HG02759 (cell line): ENCODE measurements at regions not wholly inside any gene's neighbourhood (a gene's known extent, or its start where the extent isn't known, plus 50 kb on each side); places are given as distances from the start of the nearest gene placed in this dataset.
"Not testable (repeated sequence)": the region's sequence is repeated elsewhere in the genome, so short reads cannot be mapped to it uniquely, and the experiment has no call there.

ENCODE experiments used
- ATAC-seq: cut with Tn5 transposase; IDR thresholded peaks from one replicate; pipeline ENCODE4 v1.9.1; 2021; ENCODE audit warnings: mild to moderate bottlenecking, moderate library complexity; ENCODE audit not compliant: unreplicated experiment

GRCh38 chr6:76790881-76791280 lies 672.4 kb downstream of the HTR1B start:
- ATAC-seq = no peak

GRCh38 chr6:76790045-76790796 lies 673.1 kb downstream of the HTR1B start:
- ATAC-seq = no peak

- ATAC-seq = no peak
These were observed 673.7 kb downstream of the HTR1B start for GRCh38 chr6:76789580-76789979.

DNA sequence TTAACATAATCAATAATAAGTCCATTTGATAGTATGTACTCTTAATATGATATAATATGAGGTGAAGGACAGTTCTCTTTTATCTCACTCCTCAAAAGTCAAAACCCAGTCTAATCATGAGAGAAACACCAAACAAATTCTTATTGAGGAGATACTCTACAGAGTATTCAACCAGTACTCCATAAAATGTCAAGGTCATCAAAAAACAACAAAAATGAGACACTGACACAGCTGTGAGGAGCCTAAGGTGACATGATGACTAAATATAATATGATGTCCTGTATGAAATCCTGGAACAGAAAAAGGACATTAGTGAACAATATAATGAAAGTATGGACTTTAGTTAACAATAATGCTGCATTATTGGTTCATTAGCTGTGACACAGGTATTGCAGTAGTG lies 675.1 kb downstream of the HTR1B start:
- no peak for ATAC-seq

DNA sequence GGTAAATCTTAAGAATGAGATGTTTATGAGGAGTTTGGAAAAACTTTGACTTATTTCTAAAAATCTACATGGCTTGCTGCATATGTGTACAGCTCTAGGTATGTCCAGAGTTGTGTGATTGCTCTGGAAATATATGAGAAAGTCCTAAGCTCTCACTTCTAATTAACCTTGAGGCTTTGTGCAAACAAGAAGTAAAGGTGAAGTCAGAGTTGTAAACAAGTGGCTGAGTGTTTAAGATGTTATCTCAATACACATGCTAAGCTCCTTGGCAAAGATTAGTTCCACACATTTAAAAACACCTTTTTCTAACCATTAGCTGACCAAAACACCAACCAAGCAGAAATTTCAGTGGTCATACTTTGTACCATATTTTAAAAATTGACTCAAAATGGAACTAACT lies 684.2 kb downstream of the HTR1B start:
- ATAC-seq = no peak

DNA sequence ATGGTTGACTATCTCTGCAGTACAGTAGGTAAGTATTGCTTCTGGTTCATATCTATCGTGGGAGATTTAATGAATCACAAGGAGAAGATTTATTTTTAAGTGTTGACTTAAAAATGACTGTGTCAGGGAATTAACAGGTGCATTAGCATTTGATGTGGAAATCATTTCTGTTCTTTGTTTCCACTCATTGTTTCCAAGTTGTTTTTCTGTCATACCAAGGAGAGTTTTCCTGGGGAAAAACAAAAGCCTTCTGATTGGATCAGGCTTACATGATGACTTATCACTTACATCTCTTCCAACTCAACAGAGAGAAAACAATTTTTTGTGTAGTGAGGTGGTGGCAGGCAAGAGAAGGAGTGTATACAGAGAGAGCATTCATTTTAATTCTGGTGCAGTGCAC lies 686.4 kb downstream of the HTR1B start:
- ATAC-seq = no peak

- no peak for ATAC-seq
These were observed 688.4 kb downstream of the HTR1B start for GRCh38 chr6:76774781-76775384.

DNA sequence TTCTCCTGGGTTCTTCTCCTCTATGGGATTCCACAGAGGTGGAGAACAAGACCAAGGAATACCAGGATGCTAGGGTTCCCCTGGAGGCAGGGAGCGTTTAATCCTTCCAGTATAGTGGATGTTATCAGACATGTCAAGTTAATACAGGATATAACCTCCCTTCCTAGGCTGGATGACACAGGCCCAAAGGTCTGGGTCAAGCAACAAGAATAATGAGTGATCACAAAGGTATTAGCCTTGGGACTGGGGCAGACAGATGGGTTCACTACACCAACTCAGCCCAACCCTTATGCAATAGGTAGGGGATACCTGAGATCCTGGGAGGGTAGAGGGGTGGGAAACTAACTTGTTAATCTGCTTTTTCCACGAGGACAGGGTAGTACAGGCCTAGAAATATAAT lies 690.3 kb downstream of the HTR1B start:
- ATAC-seq = no peak

DNA sequence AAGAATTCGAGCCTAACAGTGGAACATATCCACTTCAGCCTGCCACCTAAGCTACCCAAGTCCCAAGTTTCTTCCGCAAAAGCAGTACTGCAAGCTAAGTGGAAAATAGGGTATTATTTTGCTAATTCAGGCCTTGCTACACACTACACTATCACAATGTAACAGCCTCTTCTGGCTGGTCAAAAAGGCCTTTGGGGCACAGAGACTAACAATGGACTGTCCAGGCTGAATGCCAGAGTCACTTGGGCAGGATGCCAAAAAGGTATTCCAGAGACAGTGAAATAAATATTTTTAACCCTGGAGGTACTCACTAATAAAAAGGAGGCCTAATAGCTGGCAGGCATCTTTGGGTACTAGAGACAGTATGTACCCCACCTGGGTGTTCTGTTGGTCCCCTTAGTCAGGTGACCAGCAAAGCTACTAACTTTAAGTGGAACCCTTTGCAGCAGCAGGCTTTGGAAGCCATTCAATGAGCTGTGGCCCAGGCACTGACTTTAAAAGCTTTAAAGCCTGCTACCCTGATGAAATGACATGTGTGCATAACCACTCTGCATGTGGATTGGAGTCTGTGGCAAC lies 692.1 kb downstream of the HTR1B start:
- no peak for ATAC-seq

DNA sequence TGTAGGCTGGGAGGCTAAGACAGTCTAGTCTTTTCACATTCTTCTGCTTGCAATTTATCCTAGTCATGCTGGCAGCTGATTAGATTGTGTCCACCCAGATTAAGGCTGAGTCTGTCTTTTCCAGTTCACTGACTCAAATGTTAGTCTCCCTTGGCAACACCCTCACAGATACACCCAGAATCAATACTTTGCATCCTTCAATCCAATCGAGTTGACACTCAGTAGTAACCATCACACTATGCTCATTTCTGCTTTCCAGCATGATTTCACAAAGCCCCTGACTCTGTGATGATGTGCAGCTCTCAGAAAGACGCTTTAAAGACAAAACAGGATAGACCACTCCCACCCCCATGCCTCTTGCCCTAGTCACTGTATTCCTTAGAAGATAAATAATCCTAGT lies 693.0 kb downstream of the HTR1B start:
- no peak for ATAC-seq

GRCh38 chr6:76768556-76768955 lies 694.7 kb downstream of the HTR1B start:
- ATAC-seq = no peak

DNA sequence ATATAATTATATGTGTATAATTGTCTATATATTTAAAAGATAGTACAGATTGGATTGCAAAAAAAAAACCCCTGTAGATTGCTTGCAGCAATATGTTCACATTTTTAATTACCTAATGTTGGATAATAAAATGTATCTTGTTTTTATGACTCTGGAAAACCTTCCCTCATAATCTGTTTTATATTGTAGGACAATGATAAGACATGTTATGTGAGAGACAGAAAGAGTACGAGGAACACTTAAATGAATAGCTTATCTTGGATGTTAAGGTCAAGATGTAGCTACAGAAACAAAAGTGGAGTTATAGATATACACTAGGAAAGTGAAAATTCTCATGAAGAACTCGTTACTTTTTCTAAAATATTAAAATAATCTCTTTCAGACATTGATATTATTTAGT lies 691.6 kb upstream of the IMPG1 start:
- no peak for ATAC-seq

GRCh38 chr6:76752841-76753240 lies 680.4 kb upstream of the IMPG1 start:
- no peak for ATAC-seq

DNA sequence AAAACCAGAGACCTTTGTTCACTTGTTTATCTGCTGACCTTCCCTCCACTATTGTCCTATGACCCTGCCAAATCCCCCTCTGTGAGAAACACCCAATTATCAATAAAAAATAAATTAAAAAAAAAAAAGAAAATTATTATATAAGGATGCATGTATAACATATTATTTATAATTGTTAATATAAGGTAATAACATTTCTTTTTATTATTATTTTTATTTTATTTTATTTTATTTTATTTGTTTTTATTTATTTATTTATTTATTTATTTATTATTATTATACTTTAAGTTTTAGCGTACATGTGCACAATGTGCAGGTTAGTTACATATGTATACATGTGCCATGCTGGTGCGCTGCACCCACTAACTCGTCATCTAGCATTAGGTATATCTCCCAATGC lies 672.9 kb upstream of the IMPG1 start:
- ATAC-seq = not testable (repeated sequence)

DNA sequence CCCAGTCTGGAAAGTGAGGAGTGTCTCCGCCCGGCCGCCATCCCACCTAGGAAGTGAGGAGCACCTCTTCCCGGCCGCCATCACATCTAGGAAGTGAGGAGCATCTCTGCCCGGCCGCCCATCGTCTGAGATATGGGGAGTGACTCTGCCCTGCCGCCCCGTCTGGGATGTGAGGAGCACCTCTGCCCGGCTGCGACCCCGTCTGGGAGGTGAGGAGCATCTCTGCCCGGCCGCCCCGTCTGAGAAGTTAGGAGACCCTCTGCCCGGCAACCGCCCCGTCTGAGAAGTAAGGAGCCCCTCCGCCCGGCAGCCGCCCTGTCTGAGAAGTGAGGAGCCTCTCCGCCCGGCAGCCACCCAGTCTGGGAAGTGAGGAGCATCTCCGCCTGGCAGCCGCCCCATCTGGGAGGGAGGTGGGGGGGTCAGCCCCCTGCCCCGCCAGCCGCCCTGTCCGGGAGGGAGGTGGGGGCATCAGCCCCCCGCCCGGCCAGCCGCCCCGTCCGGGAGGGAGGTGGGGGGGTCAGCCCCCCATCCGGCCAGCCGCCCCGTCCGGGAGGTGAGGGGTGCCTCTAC lies 671.8 kb upstream of the IMPG1 start:
- ATAC-seq = not testable (repeated sequence)

DNA sequence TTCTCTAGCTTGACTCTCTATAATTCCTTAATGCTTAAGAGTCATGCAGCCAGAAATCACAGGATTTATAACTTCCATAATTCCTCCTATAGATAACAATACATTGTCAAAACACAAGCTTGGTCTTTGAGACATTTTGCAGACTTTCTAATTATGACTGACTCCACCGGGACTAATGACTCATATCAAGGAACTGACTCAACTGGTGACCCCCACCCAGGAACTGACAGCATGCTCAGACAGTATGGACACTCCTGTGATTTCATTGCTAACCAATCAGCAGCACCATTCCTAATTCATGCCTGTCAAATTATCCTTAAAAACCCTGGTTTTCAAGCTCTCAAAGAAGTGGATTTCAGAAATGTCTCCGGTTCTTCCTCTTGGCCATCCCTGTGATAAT lies 670.5 kb upstream of the IMPG1 start:
- ATAC-seq = no peak

DNA sequence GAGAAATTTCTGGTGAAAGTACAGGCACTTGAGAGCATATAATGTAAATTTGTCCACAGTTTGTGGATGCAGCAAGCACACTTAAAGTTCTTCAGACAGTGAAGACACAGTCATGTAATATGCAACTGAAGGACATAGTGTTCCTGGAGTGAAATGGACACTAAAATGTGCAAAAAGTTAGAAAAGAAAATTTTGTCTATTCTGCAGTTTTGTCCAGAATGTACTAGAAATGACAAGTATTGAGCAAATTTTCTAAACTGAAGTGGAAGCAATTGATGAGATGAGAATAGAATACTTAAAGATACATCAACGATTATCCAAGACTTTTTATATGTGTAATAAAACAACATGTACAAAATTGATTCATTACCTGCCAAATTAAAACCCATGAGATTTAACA lies 647.0 kb upstream of the IMPG1 start:
- no peak for ATAC-seq

- ATAC-seq = no peak
These were observed 636.3 kb upstream of the IMPG1 start for GRCh38 chr6:76708641-76709331.

GRCh38 chr6:76707630-76708029 lies 635.2 kb upstream of the IMPG1 start:
- ATAC-seq = no peak

- no peak for ATAC-seq
These were observed 634.2 kb upstream of the IMPG1 start for GRCh38 chr6:76706631-76707030.

- no peak for ATAC-seq
These were observed 633.6 kb upstream of the IMPG1 start for GRCh38 chr6:76706086-76706485.

DNA sequence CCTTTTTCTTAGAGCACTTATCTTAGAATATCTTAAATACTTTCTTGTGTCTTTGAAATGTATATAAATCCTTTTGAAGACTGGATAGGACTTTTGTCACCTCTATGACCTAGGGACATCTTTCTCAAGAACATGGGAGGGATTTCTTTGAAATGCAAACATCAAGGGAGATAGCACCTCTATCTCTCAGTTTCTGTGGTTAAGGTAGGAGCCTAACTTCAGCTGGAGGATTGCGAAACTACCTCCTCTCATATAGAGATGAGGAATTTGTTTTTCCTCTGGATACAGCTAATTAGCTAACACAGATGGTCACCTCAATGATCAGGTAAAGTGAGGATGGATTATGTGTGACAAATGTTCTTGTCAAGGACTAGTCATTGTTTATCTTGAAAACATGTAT lies 631.3 kb upstream of the IMPG1 start:
- no peak for ATAC-seq
